ENCODE measurements at regions not wholly inside any gene's neighbourhood (a gene's known extent, or its start where the extent isn't known, plus 50 kb on each side); places are given as distances from the start of the nearest gene placed in this dataset.

DNA sequence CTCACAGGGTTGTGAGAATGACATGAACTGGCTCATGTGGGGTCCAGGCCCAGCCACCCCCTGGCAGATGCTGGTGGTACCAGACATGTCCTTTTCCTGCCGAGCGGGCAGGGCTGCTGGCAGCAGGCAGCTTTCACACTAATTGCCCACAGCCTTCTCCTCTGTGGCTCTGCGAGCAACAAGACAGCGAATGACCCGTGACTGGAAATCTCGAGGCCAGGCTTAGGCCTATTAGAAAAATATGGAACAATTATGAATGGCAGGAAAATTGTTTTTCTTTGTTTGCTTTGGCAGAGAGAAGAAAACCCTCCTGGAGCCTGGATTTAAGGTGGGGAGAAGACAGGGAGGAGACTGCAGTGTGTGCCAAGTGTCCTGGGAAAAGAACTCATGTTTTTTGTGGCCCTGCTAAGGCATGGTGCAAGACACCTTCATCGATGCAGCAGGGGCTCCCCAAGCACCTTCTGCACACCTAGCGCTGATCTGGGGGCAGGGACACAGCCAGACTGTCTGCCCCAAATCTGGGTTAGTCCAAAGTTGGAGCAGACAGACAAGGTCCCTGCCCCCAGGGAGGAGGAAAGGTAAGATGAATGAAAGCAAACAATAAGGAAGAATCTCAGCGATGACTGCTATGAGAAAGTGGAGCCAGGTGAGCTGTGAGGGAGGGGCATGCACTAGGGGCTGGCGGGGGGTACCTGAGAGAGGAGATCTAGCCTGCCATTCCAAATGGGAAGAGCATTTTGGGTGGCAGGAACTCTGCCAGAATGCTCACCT, 193.8 kb upstream of the TLE3 start:
- peak; percentile 82 for DNase-seq

GRCh38 chr15:70290708-70291107, 193.0 kb upstream of the TLE3 start:
- DNase-seq: no peak

DNA sequence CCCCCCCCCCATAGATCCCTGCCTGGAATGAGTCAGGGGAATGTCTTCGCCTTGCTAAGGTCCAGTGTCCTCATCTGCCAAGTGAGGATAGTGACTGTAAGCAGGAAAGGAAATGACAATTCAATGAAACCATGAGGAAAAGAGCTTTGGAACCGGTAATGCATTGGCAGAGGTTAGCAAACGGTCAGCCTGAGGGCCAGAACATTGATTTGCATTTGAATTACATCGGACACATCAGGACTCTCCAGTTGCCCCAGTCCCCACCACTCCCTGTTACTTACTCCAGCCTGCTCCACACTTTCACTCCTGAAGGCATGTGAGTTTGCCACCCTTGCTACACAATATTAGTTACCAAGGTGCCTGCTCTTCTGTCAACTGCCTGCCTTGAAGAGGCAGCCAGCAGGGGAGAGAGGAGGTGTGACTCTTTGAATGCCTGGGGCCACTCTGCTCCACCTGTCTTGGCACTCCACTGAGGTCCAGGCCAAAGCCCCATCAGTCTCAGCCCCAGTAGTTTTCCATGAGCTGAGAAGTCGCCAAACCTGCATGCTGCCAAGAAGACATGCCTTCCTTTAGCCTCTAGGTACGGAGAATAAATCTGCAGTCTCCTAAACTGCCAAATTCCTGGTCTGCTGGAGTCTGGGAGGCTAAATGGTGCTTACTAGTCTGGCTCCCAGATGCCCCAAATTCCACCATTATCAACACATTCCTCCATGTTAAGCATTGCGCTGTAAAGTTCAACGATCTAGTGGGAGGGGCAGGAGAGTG, 191.7 kb upstream of the TLE3 start:
- DNase-seq: no peak

DNA sequence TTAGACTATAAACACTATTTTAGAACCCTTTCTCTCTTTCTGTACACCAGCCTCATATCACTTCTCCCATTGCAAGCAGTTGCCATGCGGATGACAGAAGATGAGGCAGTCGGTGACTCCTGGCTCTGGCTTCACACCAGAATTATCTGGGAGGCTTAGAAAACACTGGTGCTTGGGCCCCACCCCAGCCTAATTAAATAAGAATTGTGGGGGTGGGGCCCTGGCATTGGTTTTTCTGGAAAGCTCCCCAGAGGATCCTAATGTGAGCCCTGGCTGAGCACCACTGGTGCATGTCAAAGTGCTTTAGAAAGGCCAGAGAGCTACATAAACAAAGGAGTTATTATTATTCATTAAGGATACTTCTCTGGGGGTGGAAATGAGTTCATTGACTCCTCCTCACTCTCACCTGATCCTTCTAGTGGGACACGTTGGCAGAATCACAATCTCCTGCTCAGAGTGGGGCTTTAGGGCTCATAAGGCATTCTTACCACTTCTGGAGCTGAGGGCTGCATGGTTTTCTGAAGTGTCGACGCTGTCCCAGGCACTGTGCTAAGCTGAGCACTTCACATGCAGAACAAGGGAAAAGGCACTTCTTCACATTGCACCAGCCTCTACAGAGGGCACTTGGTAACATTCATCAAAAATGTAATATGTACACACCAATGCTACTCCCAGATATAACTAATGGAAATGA, 188.5 kb upstream of the TLE3 start:
- DNase-seq: peak; percentile 22

DNA sequence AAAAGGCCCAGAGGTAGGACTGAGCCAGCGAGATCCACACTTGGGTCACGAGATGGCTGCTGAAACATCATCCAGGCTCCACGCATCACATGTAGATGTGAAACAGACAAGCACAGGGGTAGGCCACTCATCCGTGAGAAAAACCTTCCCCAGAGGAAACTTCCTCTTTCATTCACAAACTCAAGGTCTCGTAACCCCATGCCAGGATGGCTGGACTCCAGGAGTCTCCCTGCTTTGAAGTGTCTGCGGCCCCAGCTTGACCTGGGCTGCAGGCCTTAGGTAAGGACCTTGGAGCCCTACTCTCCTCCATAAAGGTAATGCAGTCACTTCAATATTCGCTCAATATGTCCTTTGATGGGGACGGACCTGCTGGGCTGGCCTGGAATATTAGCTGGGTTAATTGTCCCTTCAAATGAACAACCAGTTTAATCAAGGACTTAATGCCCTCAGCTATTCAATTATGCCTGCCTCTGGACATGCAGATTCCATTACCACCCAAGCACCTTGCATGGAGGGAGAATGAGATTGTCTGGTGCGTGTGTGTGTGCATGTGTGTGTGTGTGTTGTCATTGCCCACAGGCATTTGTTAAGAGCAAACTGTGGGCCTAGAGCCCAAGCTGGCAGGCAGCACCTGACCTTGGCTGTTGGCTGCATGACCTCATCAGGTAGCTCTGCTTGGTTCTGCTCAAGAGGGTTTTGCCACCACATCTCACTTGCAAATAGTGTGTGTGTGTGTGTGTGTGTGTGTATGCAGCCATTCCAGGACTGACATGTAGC, 186.9 kb upstream of the TLE3 start:
- no peak for DNase-seq

- DNase-seq: no peak
Measured at GRCh38 chr15:70283511-70283910, 185.8 kb upstream of the TLE3 start.

DNA sequence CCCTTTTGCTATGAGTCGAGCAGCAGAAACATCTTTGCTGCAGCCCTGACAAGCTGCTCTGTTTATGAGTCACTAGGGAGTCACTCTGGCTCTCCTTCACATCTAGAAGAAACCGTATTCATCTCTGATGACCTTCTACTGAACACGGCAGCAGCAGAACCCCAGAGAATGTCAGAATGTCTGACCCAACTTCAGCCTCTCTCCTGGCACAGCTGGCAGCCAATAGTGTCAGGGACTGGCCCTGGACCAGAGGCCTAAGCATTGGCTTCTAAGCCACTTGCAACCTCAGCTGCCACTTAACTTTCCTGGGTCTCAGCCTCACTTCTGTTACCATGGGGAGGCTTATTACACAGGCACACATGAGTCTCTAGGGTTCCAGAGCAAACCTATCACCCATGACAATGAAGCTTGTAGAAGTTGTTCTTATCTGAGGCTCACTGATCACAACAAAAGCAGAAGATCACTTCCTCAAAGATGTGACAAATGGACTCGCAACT, 184.1 kb upstream of the TLE3 start:
- DNase-seq: no peak

GRCh38 chr15:70281261-70281810, 183.6 kb upstream of the TLE3 start:
- no peak for DNase-seq

DNA sequence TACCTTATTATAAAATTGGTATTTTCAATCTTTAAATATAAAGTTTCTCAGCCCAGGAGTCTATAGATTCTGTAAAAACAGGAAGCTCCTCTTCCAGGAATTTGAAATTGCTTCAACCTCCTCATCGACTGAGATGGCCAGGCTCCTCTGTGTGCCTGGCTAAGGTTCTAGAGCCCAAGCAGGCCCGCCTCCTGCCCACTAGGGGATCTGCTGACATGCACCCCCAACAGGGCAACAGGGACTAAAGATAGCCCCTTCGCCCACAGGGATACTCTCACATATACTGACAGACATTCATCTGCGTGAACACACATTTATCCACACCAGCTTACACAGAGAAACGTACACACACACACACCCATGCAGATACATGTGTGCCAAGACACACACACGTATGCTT, 183.1 kb upstream of the TLE3 start:
- DNase-seq: no peak

DNA sequence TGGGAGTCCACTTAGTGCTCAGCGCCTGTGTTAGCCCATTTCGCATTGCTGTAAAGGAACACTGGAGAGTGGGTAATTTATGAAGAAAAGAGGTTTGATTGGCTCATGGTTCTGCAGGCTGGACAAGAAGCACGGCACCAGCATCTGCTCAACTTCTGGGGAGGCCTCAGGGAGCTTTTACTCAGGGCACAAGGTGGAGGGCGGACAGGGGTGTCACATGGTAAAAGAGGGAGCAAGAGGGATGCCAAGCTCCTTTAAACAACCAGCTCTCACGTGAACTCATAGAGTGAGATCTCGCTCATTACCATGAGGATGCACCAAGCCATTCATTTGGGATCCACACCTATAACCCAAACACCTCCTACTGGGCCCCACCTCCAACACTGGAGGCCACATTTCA, 181.4 kb upstream of the TLE3 start:
- no peak for DNase-seq

DNA sequence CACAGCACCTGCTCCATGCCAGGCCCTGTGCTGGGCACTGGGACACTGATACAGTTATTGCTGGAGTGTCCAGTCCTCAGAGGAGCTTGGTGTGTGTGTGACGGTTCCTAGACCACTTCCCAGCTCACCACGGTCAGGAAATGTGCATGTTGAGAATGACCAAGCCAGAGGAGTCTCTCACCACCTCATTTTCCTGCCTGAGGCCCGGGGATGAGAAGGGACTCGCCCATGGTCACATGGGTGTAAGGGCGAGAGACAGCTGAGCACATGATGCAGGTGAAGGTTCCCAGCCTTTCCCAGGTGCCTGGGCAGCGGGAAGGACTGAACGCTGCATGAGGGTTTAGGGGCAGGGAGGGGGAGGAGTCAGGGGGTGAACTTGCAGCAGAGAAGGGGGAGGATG, 180.9 kb upstream of the TLE3 start:
- DNase-seq: no peak

- DNase-seq: no peak
Measured at GRCh38 chr15:70277556-70277955, 179.8 kb upstream of the TLE3 start.

GRCh38 chr15:70276401-70276800, 178.7 kb upstream of the TLE3 start:
- no peak for DNase-seq

GRCh38 chr15:70275461-70276138, 177.9 kb upstream of the TLE3 start:
- no peak for DNase-seq

DNA sequence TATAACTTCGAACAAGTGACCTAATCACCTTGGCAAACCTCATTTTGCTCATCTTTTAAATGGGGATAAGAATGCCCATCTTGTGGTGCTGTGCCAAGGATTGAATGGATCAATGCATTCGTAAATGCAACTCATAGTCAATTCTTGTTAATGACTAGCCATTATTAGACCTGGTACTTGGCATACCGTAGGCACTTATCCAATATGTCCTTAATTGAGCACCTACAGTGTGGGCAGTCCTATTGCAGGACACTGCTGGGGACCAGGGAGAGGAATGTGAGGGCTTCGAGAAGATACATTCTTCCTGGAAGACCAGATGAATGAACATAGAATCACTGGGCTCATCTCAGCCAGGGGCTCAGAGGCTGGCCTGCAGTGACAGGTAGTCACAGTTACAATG, 177.2 kb upstream of the TLE3 start:
- DNase-seq: no peak

DNA sequence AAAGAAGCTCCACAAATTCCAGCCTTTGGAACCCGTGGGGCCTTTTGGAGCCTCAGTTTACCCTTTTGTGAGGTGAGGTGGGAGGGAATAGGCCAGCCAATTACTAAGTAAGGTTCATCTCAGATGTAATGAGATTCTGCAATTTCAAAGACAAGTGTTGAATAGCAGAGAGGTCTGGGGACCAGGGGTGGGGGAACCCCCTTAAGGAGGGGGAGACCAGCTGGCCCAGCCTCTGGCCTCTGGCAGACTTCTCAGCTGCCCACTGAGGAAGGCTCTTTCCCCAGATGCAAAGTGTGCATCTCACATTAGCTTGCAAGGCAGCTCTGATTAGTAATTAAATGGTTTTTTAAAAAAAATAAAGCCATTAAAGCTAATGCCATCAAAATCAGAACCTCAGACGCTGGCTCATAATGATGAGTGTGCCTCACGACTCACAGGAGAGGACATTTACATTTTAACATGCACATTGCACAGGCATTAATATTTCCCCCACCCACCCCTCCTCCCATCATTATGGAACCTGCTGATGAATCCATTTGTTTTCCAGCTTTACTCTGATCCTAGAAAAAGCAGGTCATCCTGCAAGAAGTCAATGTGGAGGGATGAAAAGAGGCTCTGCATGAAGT, 176.7 kb upstream of the TLE3 start:
- DNase-seq: no peak

GRCh38 chr15:70273808-70274207, 176.1 kb upstream of the TLE3 start:
- DNase-seq: no peak

GRCh38 chr15:70272565-70273355, 175.0 kb upstream of the TLE3 start:
- DNase-seq: no peak

GRCh38 chr15:70271422-70272088, 173.8 kb upstream of the TLE3 start:
- no peak for DNase-seq

DNA sequence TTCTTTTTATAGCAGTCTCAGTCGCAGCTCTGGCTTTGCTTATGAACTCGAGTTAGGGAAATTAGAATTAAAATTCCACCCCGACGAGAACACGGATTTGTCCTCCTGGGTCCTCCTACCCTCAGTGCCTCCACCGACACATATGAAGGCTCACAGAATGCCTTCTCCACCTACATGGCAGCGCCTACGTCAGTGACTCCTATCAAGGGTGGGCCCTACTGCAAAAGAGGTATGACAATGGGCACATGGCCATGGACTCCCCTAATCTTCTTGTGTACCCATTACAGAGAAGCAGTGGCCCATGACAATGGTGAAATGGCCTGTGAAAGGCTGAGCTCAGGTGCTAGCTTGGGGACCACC, 173.0 kb upstream of the TLE3 start:
- DNase-seq: no peak
